Dermis microvascular lymphatic vessel endothelial cell (primary cell): ENCODE measurements at regions not wholly inside any gene's neighbourhood (a gene's known extent, or its start where the extent isn't known, plus 50 kb on each side); places are given as distances from the start of the nearest gene placed in this dataset.
"Not testable (repeated sequence)": the region's sequence is repeated elsewhere in the genome, so short reads cannot be mapped to it uniquely, and the experiment has no call there.

ENCODE experiments used
- DNase-seq, 2 donors: peaks; one replicate each; pipeline versions ENCODE4 v3.0.0 to v3.0.0-alpha.2; 2010; ENCODE audit warnings: low read depth in 2 of 2

GRCh38 chr18:64725657-64726056, 576.8 kb upstream of the LINC00305 start:
- DNase-seq = not testable (repeated sequence)

GRCh38 chr18:64720781-64721464, 572.0 kb upstream of the LINC00305 start:
- DNase-seq = no peak

GRCh38 chr18:64718808-64719207, 569.9 kb upstream of the LINC00305 start:
- no peak for DNase-seq

GRCh38 chr18:64717026-64717425, 568.1 kb upstream of the LINC00305 start:
- no peak for DNase-seq

GRCh38 chr18:64714086-64714485, 565.2 kb upstream of the LINC00305 start:
- no peak for DNase-seq

GRCh38 chr18:64713284-64713683, 564.4 kb upstream of the LINC00305 start:
- DNase-seq = no peak

GRCh38 chr18:64712035-64712434, 563.1 kb upstream of the LINC00305 start:
- DNase-seq = no peak

- DNase-seq = no peak
These were observed 561.4 kb upstream of the LINC00305 start for GRCh38 chr18:64710105-64710861.

- no peak for DNase-seq
These were observed 558.2 kb upstream of the LINC00305 start for GRCh38 chr18:64707052-64707451.

- no peak for DNase-seq
These were observed 550.2 kb upstream of the LINC00305 start for GRCh38 chr18:64699081-64699480.

GRCh38 chr18:64695851-64696553, 547.1 kb upstream of the LINC00305 start:
- DNase-seq = no peak

- no peak for DNase-seq
These were observed 544.9 kb upstream of the LINC00305 start for GRCh38 chr18:64693766-64694165.

GRCh38 chr18:64692826-64693225, 543.9 kb upstream of the LINC00305 start:
- no peak for DNase-seq

- no peak for DNase-seq
These were observed 530.2 kb upstream of the LINC00305 start for GRCh38 chr18:64679121-64679520.

GRCh38 chr18:64678048-64678447, 529.2 kb upstream of the LINC00305 start:
- DNase-seq = no peak

GRCh38 chr18:64674694-64675093, 525.8 kb upstream of the LINC00305 start:
- DNase-seq = no peak

- not testable (repeated sequence) for DNase-seq
These were observed 522.4 kb upstream of the LINC00305 start for GRCh38 chr18:64671293-64671692.

- no peak for DNase-seq
These were observed 519.6 kb upstream of the LINC00305 start for GRCh38 chr18:64668461-64668962.

GRCh38 chr18:64663086-64663485, 514.2 kb upstream of the LINC00305 start:
- DNase-seq = no peak

GRCh38 chr18:64659196-64659595, 510.3 kb upstream of the LINC00305 start:
- DNase-seq = no peak

- no peak for DNase-seq
These were observed 504.2 kb upstream of the LINC00305 start for GRCh38 chr18:64653068-64653467.

GRCh38 chr18:64650068-64650467, 501.2 kb upstream of the LINC00305 start:
- no peak for DNase-seq
